ENCODE measurements at regions not wholly inside any gene's neighbourhood (a gene's known extent, or its start where the extent isn't known, plus 50 kb on each side); places are given as distances from the start of the nearest gene placed in this dataset.

DNA sequence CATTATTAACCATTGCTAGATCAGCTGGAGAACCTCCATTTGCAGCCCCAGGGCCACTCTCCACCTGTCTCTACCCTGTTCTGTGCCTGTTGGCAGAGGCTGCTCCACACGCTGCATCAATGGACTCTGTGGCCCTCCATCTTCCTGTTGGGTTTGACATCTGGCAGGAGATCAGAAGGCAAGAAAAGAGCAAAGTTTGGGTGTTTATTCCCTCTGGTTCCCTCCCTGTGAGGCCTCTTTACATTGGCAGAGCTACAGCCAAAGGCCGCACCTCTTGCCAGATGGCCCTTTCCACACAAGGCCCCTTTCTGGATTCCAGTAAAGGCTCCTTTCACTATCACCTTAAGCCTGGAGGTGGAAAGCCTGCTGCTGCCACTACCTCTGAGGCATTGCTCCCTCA lies 110.9 kb upstream of the RND3 start:
- TF ChIP-seq ZNF274 (IDR thresholded peaks at IDR 0.05; ENCODE audit: low read depth, low read length) (no peak), CEBPB (IDR thresholded peaks at IDR 0.05; ENCODE audit: low read depth) (no peak), SRF (IDR thresholded peaks at IDR 0.05; ENCODE audit: low read depth) (no peak), REST (IDR thresholded peaks at IDR 0.05; ENCODE audit: low read depth) (no peak), EZH2 (IDR thresholded peaks at IDR 0.05) (no peak), YY1 (IDR thresholded peaks at IDR 0.05; ENCODE audit: extremely low read depth, insufficient replicate concordance, low read depth, low read length) (no peak), ELF1 (IDR thresholded peaks at IDR 0.05; ENCODE audit: borderline replicate concordance, low read depth) (no peak), TCF7L2 (IDR thresholded peaks at IDR 0.05; ENCODE audit: borderline replicate concordance, extremely low read depth, insufficient read depth, insufficient read length) (no peak), EZH2phosphoT487 (IDR thresholded peaks at IDR 0.05; ENCODE audit: borderline replicate concordance) (no peak), SP1 (IDR thresholded peaks at IDR 0.05; ENCODE audit: low read depth) (no peak), FOSL1 (IDR thresholded peaks at IDR 0.05; ENCODE audit: low read depth) (no peak)
- TF ChIP-seq, protein P1, sequence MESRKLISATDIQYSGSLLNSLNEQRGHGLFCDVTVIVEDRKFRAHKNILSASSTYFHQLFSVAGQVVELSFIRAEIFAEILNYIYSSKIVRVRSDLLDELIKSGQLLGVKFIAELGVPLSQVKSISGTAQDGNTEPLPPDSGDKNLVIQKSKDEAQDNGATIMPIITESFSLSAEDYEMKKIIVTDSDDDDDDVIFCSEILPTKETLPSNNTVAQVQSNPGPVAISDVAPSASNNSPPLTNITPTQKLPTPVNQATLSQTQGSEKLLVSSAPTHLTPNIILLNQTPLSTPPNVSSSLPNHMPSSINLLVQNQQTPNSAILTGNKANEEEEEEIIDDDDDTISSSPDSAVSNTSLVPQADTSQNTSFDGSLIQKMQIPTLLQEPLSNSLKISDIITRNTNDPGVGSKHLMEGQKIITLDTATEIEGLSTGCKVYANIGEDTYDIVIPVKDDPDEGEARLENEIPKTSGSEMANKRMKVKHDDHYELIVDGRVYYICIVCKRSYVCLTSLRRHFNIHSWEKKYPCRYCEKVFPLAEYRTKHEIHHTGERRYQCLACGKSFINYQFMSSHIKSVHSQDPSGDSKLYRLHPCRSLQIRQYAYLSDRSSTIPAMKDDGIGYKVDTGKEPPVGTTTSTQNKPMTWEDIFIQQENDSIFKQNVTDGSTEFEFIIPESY (IDR thresholded peaks at IDR 0.05; ENCODE audit: extremely low read depth, insufficient replicate concordance, low read length) = no peak
- TF ChIP-seq, protein P2, sequence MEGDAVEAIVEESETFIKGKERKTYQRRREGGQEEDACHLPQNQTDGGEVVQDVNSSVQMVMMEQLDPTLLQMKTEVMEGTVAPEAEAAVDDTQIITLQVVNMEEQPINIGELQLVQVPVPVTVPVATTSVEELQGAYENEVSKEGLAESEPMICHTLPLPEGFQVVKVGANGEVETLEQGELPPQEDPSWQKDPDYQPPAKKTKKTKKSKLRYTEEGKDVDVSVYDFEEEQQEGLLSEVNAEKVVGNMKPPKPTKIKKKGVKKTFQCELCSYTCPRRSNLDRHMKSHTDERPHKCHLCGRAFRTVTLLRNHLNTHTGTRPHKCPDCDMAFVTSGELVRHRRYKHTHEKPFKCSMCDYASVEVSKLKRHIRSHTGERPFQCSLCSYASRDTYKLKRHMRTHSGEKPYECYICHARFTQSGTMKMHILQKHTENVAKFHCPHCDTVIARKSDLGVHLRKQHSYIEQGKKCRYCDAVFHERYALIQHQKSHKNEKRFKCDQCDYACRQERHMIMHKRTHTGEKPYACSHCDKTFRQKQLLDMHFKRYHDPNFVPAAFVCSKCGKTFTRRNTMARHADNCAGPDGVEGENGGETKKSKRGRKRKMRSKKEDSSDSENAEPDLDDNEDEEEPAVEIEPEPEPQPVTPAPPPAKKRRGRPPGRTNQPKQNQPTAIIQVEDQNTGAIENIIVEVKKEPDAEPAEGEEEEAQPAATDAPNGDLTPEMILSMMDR (IDR thresholded peaks at IDR 0.05 in 2 of 3, conservative IDR thresholded peaks at IDR 0.05 in 1 of 3; ENCODE audit: borderline replicate concordance in 1 of 3, insufficient read depth in 1 of 3, low read depth in 2 of 3, low read length in 2 of 3) = no peak
- TF ChIP-seq, protein P3, sequence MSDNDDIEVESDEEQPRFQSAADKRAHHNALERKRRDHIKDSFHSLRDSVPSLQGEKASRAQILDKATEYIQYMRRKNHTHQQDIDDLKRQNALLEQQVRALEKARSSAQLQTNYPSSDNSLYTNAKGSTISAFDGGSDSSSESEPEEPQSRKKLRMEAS (IDR thresholded peaks at IDR 0.05) = no peak
- H2AFZ ChIP-seq (ENCODE audit: low read depth, low read length, poor library complexity, severe bottlenecking) = no peak overlapping the region

More for the DNA sequence above, 110.9 kb upstream of the RND3 start:
- Histone ChIP-seq H4K20me1 (ENCODE audit: insufficient read depth) (no peaks in the 10 kb centered on the region), H3K27me3 (ENCODE audit: insufficient read depth, low read length) (no peaks in the 10 kb centered on the region), H3K4me1 (ENCODE audit: control insufficient read depth in 1 of 2, insufficient read depth in 2 of 2, low read length in 2 of 2) (no peaks in the 10 kb centered on the region), H3K9me2 (ENCODE audit: insufficient read depth) (no peaks in the 10 kb centered on the region), H3K79me2 (ENCODE audit: insufficient read depth, low read length) (no peaks in the 10 kb centered on the region), H3K4me2 (ENCODE audit: low read length) (no peak overlapping the region), H3K27ac (ENCODE audit: low read depth, low read length) (no peak overlapping the region), H3K9me3 (ENCODE audit: control insufficient read depth in 1 of 2, insufficient read depth in 1 of 2, low read depth in 1 of 2, low read length in 2 of 2) (no peaks in the 10 kb centered on the region), H3K4me3 (replicated peaks in 1 of 2; ENCODE audit: low read depth in 1 of 2, low read length in 2 of 2) (no peak overlapping the region), H3K9ac (ENCODE audit: low read length) (no peak overlapping the region), H3K36me3 (ENCODE audit: control insufficient read depth in 1 of 2, insufficient read depth in 2 of 2, low read length in 2 of 2) (no peaks in the 10 kb centered on the region)
- ATAC-seq (no peak), DNase-seq (ENCODE audit: low read depth, low spot score) (no peak)
- POLR2A ChIA-PET = no interaction called here
- CTCF ChIA-PET = no interaction called here
- intact Hi-C loops (cut with micrococcal nuclease) = loop anchor here (10.0 kb wide), 1 partner anchor 1026 kb away; no protein-coding TSS in a partner anchor
- RAD21 ChIA-PET (ENCODE audit: low non-redundant PET in 1 of 2, low total read pairs in 2 of 2, uncharacterized antibody in 2 of 2, unreplicated experiment in 2 of 2) = no interaction called here
- no TSS peak for BruUV-seq (replicated peaks)
